Keratinocyte (primary cell): ENCODE measurements at regions not wholly inside any gene's neighbourhood (a gene's known extent, or its start where the extent isn't known, plus 50 kb on each side); places are given as distances from the start of the nearest gene placed in this dataset.

Experiments used
- EZH2 ChIP-seq: IDR thresholded peaks from one replicate; pipeline ENCODE4 v1.6.1; 2012; ENCODE audit warnings: inconsistent platforms, mild to moderate bottlenecking, low read length, moderate library complexity
- TF ChIP-seq, protein P1 (sequence below), 3 experiments: IDR thresholded peaks in 1 of 3; conservative IDR thresholded peaks in 1 of 3; optimal IDR thresholded peaks in 1 of 3; 2 replicates in 2 of 3; 3 replicates in 1 of 3; pipeline versions ENCODE3 to v1.5.1; 2011; ENCODE audit warnings: low read length in 3 of 3, mild to moderate bottlenecking in 3 of 3, moderate library complexity in 2 of 3, control low read depth in 1 of 3, inconsistent platforms in 1 of 3; ENCODE audit not compliant: insufficient read depth in 2 of 3; ENCODE audit errors: extremely low read depth in 1 of 3

DNA sequence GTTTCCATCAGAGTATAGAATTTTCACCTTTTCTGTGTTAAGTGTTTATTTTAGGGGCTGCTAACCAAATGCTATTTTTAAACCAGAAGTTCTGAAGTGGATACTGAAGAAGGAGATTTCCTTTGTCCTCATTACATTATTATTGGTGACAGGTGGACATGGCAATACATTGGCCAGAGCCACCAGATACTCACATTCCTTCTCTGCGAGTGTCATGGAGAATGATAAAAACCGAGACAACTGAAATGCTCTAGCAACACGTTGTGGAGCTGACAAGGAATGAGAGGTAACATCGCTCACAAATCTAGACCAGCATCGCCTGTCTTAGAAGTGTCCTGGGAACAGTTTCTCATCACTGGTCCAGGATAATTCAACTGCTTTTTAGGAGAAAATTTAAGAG lies 241.2 kb downstream of the IRS1 start:
- TF ChIP-seq, protein P1, sequence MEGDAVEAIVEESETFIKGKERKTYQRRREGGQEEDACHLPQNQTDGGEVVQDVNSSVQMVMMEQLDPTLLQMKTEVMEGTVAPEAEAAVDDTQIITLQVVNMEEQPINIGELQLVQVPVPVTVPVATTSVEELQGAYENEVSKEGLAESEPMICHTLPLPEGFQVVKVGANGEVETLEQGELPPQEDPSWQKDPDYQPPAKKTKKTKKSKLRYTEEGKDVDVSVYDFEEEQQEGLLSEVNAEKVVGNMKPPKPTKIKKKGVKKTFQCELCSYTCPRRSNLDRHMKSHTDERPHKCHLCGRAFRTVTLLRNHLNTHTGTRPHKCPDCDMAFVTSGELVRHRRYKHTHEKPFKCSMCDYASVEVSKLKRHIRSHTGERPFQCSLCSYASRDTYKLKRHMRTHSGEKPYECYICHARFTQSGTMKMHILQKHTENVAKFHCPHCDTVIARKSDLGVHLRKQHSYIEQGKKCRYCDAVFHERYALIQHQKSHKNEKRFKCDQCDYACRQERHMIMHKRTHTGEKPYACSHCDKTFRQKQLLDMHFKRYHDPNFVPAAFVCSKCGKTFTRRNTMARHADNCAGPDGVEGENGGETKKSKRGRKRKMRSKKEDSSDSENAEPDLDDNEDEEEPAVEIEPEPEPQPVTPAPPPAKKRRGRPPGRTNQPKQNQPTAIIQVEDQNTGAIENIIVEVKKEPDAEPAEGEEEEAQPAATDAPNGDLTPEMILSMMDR (optimal IDR thresholded peaks at IDR 0.05 in 1 of 3, IDR thresholded peaks at IDR 0.05 in 1 of 3, conservative IDR thresholded peaks at IDR 0.05 in 1 of 3; ENCODE audit: extremely low read depth in 1 of 3, insufficient read depth in 2 of 3, low read length in 3 of 3): no peak
- no peak for TF ChIP-seq EZH2
